HepG2 (cell line): ENCODE measurements at regions not wholly inside any gene's neighbourhood (a gene's known extent, or its start where the extent isn't known, plus 50 kb on each side); places are given as distances from the start of the nearest gene placed in this dataset.

Experiments
- ATAC-seq: fragments of 200-7000 bp; cut with Tn5 transposase; 3 replicates; pipeline ENCODE4 v1.9.1; 2020; ENCODE audit warnings: mild to moderate bottlenecking, moderate library complexity
- BruUV-seq: library from RNA; stranded (reverse); fragments of 400-500 nt; replicated peaks from 2 replicates; lab custom pipeline; 2021; lab: Mats Ljungman, UMichigan
- CTCF ChIA-PET: fragments of 300-600 bp; formaldehyde crosslinking; extraction: SDS; loops from one replicate; lab custom pipeline; 2021; ENCODE audit warnings: low total read pairs, inconsistent platforms, low intra/inter-chr PET ratio; lab: Yijun Ruan, JAX
- POLR2A ChIA-PET: fragments of 350-600 bp; sonication (Branson Sonifier 250); formaldehyde crosslinking; loops from one replicate; lab custom pipeline; 2020; ENCODE audit warnings: antibody characterized with exemption, inconsistent platforms; lab: Yijun Ruan, JAX
- DNase-seq: peaks from one replicate; pipeline ENCODE4 v3.0.0-alpha.2; 2015; ENCODE audit warnings: low spot score
- FAIRE-seq: peaks from 3 replicates; lab custom pipeline; 2011; peaks lifted over from hg19 to GRCh38; lab: Jason Lieb, UNC
- H2AFZ ChIP-seq: one replicate; pipeline ENCODE4 v1.6.1; 2011; ENCODE audit warnings: low read length, inconsistent platforms
- H3K27ac ChIP-seq: fragments of 300-600 bp; 3 replicates; pipeline ENCODE4 v1.8.0; 2011; ENCODE audit warnings: mixed run types, mild to moderate bottlenecking, mixed read lengths, low read length, inconsistent platforms; ENCODE audit not compliant: insufficient read depth; ENCODE audit errors: extremely low read length
- H3K27me3 ChIP-seq, 2 experiments: fragments of 200-600 bp in 1 of 2; 2 replicates in 1 of 2; 3 replicates in 1 of 2; pipeline versions ENCODE4 v1.6.0 to v1.8.0; 2011; ENCODE audit warnings: low read length in 2 of 2, mild to moderate bottlenecking in 2 of 2, moderate library complexity in 2 of 2, inconsistent platforms in 1 of 2; ENCODE audit not compliant: insufficient read depth in 2 of 2, control insufficient read depth in 1 of 2
- H3K36me3 ChIP-seq, 2 experiments: fragments of 200-600 bp in 1 of 2; replicated peaks in 1 of 2; 2 replicates in 1 of 2; 3 replicates in 1 of 2; pipeline versions ENCODE4 v1.5.1 to v1.8.0; 2011; ENCODE audit warnings: low read length in 2 of 2, inconsistent platforms in 1 of 2; ENCODE audit not compliant: insufficient read depth in 2 of 2, control insufficient read depth in 1 of 2
- H3K4me1 ChIP-seq: 2 replicates; pipeline ENCODE4 v1.5.1; 2012; ENCODE audit warnings: low read length, inconsistent platforms; ENCODE audit not compliant: insufficient read depth
- H3K4me2 ChIP-seq: 2 replicates; pipeline ENCODE4 v1.6.0; 2011; ENCODE audit warnings: low read depth, low read length, inconsistent platforms
- H3K4me3 ChIP-seq, 3 experiments: fragments of 200-600 bp in 1 of 3; sonication (generic), shearing (Covaris generic) in 1 of 3; replicated peaks in 1 of 3; 2 replicates each; pipeline ENCODE4 v1.5.1; 2011 to 2016; ENCODE audit warnings: low read length in 3 of 3, inconsistent platforms in 2 of 3, low read depth in 2 of 3, mild to moderate bottlenecking in 2 of 3, control low read depth in 1 of 3, mixed read lengths in 1 of 3; ENCODE audit not compliant: insufficient read depth in 1 of 3
- H3K79me2 ChIP-seq: one replicate; pipeline ENCODE4 v1.6.1; 2011; ENCODE audit warnings: low read length, inconsistent platforms; ENCODE audit not compliant: insufficient read depth
- H3K9ac ChIP-seq: 2 replicates; pipeline ENCODE4 v1.6.0; 2011; ENCODE audit warnings: mild to moderate bottlenecking, low read depth, low read length, inconsistent platforms; ENCODE audit not compliant: insufficient read depth
- H3K9me3 ChIP-seq: 2 replicates; pipeline ENCODE4 v1.5.1; 2012; ENCODE audit warnings: mild to moderate bottlenecking, low read length
- H4K20me1 ChIP-seq: 2 replicates; pipeline ENCODE4 v1.6.0; 2011; ENCODE audit warnings: inconsistent platforms, mild to moderate bottlenecking, low read length, moderate library complexity; ENCODE audit not compliant: insufficient read depth
- HOXA3 ChIP-seq: sonication (generic); formaldehyde crosslinking; IDR thresholded peaks from 2 replicates; pipeline ENCODE4 v1.5.0; 2020; ENCODE audit warnings: missing genetic modification reagents
- MBNL3 ChIP-seq: fragments of 250-450 bp; sonication (Bioruptor Pico); conservative IDR thresholded peaks from 2 replicates; pipeline ENCODE4 v1.8.0; 2022; ENCODE audit warnings: mild to moderate bottlenecking, inconsistent platforms
- ZNF335 ChIP-seq: sonication (generic); formaldehyde crosslinking; IDR thresholded peaks from 2 replicates; pipeline ENCODE4 v1.4.0; 2020; ENCODE audit warnings: missing genetic modification reagents
- ZNF678 ChIP-seq: sonication (generic); formaldehyde crosslinking; IDR thresholded peaks from 2 replicates; pipeline ENCODE4 v1.4.0; 2020; ENCODE audit warnings: mild to moderate bottlenecking, missing genetic modification reagents
- ZSCAN20 ChIP-seq: sonication (generic); formaldehyde crosslinking; IDR thresholded peaks from 2 replicates; pipeline ENCODE4 v1.4.0; 2020; ENCODE audit warnings: missing genetic modification reagents, mild to moderate bottlenecking, borderline replicate concordance
- WGBS: methylation state at CpG from one replicate; pipeline ENCODE4 v1.1.6; 2017; ENCODE audit warnings: low lambda C conversion rate; 5-methylcytosine and 5-hydroxymethylcytosine counted together
- in situ Hi-C: cut with HindIII; loops from 2 replicates; pipeline ENCODE4 v1.10.0; 2017; ENCODE audit warnings: low pct_unique_long_range_greater_than_20kb; ENCODE audit not compliant: extremely low pct_ligation_motif_present
- intact Hi-C: fragments of 100-400 bp; cut with micrococcal nuclease; formaldehyde crosslinking; loops from one replicate; pipeline ENCODE4 v1.10.0; 2022; ENCODE audit not compliant: unreplicated experiment
- TF ChIP-seq, protein P1 (sequence below): sonication (generic); formaldehyde crosslinking; IDR thresholded peaks from 2 replicates; pipeline ENCODE4 v1.5.1; 2020; ENCODE audit warnings: missing genetic modification reagents, mild to moderate bottlenecking, borderline replicate concordance
- TF ChIP-seq, protein P2 (sequence below): sonication (generic); formaldehyde crosslinking; IDR thresholded peaks from 2 replicates; pipeline ENCODE4 v1.4.0; 2020; ENCODE audit warnings: missing genetic modification reagents, borderline replicate concordance
- TF ChIP-seq, protein P3 (sequence below): sonication (generic); formaldehyde crosslinking; conservative IDR thresholded peaks from 2 replicates; pipeline ENCODE4 v1.8.0; 2022; ENCODE audit warnings: mild to moderate bottlenecking, moderate library complexity, missing genetic modification reagents

DNA sequence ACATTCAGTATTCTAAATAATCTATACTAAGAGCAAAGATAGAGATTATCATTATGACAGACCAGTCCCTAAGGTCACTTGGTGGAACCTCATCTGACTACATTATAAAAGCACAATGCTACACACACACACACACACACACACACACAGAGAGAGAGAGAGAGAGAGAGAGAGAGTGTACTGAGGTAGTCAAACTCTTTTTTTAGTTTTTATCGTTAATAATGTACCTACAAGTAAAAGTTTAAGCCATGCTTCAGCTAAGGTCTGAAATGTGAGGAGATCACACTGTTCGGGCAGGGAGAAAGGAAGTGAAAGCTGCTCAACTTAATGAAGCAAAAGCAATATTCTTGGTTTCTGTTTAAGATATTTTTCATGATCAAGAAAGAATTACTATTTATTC is 75.8 kb upstream of the CCDC160 start:
- FAIRE-seq: no peak

More for the DNA sequence above, 75.8 kb upstream of the CCDC160 start:
- Histone ChIP-seq H3K27me3 (no peaks in the 10 kb centered on the region), H3K9ac (no peak overlapping the region), H3K4me1 (no peaks in the 10 kb centered on the region), H3K4me3 (no peak overlapping the region), H3K27ac (no peak overlapping the region), H3K9me3 (no peaks in the 10 kb centered on the region), H4K20me1 (no peaks in the 10 kb centered on the region), H3K36me3 (no peaks in the 10 kb centered on the region), H2AFZ (no peak overlapping the region), H3K4me2 (no peak overlapping the region), H3K79me2 (no peaks in the 10 kb centered on the region)
- ChIA-PET POLR2A (no interaction called here), CTCF (no interaction called here)
- ATAC-seq: no peak
- 3% methylated on average over 2 of the region's 2 CpGs for WGBS
- no peak for DNase-seq
- TF ChIP-seq HOXA3 (CRISPR knock-in tag): no peak
- no peak for TF ChIP-seq ZSCAN20 (CRISPR knock-in tag)
- TF ChIP-seq ZNF335: no peak
- no peak for TF ChIP-seq ZNF678
- TF ChIP-seq, protein P1, sequence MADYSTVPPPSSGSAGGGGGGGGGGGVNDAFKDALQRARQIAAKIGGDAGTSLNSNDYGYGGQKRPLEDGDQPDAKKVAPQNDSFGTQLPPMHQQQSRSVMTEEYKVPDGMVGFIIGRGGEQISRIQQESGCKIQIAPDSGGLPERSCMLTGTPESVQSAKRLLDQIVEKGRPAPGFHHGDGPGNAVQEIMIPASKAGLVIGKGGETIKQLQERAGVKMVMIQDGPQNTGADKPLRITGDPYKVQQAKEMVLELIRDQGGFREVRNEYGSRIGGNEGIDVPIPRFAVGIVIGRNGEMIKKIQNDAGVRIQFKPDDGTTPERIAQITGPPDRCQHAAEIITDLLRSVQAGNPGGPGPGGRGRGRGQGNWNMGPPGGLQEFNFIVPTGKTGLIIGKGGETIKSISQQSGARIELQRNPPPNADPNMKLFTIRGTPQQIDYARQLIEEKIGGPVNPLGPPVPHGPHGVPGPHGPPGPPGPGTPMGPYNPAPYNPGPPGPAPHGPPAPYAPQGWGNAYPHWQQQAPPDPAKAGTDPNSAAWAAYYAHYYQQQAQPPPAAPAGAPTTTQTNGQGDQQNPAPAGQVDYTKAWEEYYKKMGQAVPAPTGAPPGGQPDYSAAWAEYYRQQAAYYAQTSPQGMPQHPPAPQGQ (CRISPR knock-in tag): no peak
- TF ChIP-seq, protein P2, sequence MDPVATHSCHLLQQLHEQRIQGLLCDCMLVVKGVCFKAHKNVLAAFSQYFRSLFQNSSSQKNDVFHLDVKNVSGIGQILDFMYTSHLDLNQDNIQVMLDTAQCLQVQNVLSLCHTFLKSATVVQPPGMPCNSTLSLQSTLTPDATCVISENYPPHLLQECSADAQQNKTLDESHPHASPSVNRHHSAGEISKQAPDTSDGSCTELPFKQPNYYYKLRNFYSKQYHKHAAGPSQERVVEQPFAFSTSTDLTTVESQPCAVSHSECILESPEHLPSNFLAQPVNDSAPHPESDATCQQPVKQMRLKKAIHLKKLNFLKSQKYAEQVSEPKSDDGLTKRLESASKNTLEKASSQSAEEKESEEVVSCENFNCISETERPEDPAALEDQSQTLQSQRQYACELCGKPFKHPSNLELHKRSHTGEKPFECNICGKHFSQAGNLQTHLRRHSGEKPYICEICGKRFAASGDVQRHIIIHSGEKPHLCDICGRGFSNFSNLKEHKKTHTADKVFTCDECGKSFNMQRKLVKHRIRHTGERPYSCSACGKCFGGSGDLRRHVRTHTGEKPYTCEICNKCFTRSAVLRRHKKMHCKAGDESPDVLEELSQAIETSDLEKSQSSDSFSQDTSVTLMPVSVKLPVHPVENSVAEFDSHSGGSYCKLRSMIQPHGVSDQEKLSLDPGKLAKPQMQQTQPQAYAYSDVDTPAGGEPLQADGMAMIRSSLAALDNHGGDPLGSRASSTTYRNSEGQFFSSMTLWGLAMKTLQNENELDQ (CRISPR knock-in tag): no peak
- TF ChIP-seq MBNL3 (CRISPR knock-in tag): no peak
- TF ChIP-seq, protein P3, sequence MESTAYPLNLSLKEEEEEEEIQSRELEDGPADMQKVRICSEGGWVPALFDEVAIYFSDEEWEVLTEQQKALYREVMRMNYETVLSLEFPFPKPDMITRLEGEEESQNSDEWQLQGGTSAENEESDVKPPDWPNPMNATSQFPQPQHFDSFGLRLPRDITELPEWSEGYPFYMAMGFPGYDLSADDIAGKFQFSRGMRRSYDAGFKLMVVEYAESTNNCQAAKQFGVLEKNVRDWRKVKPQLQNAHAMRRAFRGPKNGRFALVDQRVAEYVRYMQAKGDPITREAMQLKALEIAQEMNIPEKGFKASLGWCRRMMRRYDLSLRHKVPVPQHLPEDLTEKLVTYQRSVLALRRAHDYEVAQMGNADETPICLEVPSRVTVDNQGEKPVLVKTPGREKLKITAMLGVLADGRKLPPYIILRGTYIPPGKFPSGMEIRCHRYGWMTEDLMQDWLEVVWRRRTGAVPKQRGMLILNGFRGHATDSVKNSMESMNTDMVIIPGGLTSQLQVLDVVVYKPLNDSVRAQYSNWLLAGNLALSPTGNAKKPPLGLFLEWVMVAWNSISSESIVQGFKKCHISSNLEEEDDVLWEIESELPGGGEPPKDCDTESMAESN (CRISPR knock-in tag): no peak
- intact Hi-C loops (no loop called here), in situ Hi-C loops (no loop called here)
- no TSS peak for BruUV-seq
